NCI-H2081 (cell line): ENCODE measurements at regions not wholly inside any gene's neighbourhood (a gene's known extent, or its start where the extent isn't known, plus 50 kb on each side); places are given as distances from the start of the nearest gene placed in this dataset.

ENCODE experiments used
- DNase-seq, 2 experiments: peaks; one replicate each; lab custom pipeline; 2025; lab: John Stamatoyannopoulos, UW

GRCh38 chr14:76603713-76604112 lies 157.6 kb upstream of the VASH1 start:
- DNase-seq: no peak

- DNase-seq: no peak
These were observed 153.8 kb upstream of the VASH1 start for GRCh38 chr14:76607510-76607909.

- DNase-seq: no peak
These were observed 148.6 kb upstream of the VASH1 start for GRCh38 chr14:76612654-76613053.

GRCh38 chr14:76613616-76614015 lies 147.7 kb upstream of the VASH1 start:
- DNase-seq: no peak

- no peak for DNase-seq
These were observed 145.9 kb upstream of the VASH1 start for GRCh38 chr14:76615331-76615730.

GRCh38 chr14:76617440-76617839 lies 143.8 kb upstream of the VASH1 start:
- DNase-seq: no peak

GRCh38 chr14:76636602-76637001 lies 124.7 kb upstream of the VASH1 start:
- DNase-seq: no peak

GRCh38 chr14:76638841-76639240 lies 122.4 kb upstream of the VASH1 start:
- DNase-seq: no peak

- no peak for DNase-seq
These were observed 121.5 kb upstream of the VASH1 start for GRCh38 chr14:76639606-76640229.

- DNase-seq: peak; percentile 76 to 88
These were observed 120.3 kb upstream of the VASH1 start for GRCh38 chr14:76640923-76641395.

- DNase-seq: no peak
These were observed 119.7 kb upstream of the VASH1 start for GRCh38 chr14:76641541-76641940.

GRCh38 chr14:76643887-76644286 lies 117.4 kb upstream of the VASH1 start:
- DNase-seq: no peak

- DNase-seq: peak; percentile 42 to 58
These were observed 116.3 kb upstream of the VASH1 start for GRCh38 chr14:76644855-76645518.

GRCh38 chr14:76647697-76648298 lies 113.5 kb upstream of the VASH1 start:
- peak; percentile 38 to 47 for DNase-seq

- DNase-seq: no peak
These were observed 109.7 kb upstream of the VASH1 start for GRCh38 chr14:76651410-76652055.

GRCh38 chr14:76653875-76654572 lies 107.2 kb upstream of the VASH1 start:
- no peak for DNase-seq

- DNase-seq: no peak
These were observed 106.6 kb upstream of the VASH1 start for GRCh38 chr14:76654573-76655108.

GRCh38 chr14:76655331-76655730 lies 105.9 kb upstream of the VASH1 start:
- no peak for DNase-seq

- DNase-seq: no peak
These were observed 104.7 kb upstream of the VASH1 start for GRCh38 chr14:76656592-76656991.

GRCh38 chr14:76657404-76657803 lies 103.9 kb upstream of the VASH1 start:
- no peak for DNase-seq

- no peak for DNase-seq
These were observed 103.4 kb upstream of the VASH1 start for GRCh38 chr14:76657846-76658245.

- DNase-seq: no peak
These were observed 98.7 kb upstream of the VASH1 start for GRCh38 chr14:76662580-76662979.
